Right lobe of liver (tissue), 6 donors: ENCODE measurements at regions not wholly inside any gene's neighbourhood (a gene's known extent, or its start where the extent isn't known, plus 50 kb on each side); places are given as distances from the start of the nearest gene placed in this dataset.

ENCODE experiments used
- ATAC-seq, 4 donors: fragments of 200-7000 bp; cut with Tn5 transposase; one replicate each; pipeline ENCODE4 v1.9.1; 2020; ENCODE audit warnings: mild to moderate bottlenecking in 4 of 4, moderate library complexity in 4 of 4
- DNase-seq, 3 donors: peaks; one replicate each; pipeline ENCODE4 v3.0.0-alpha.2; 2020
- H3K27ac ChIP-seq, 3 donors: fragments of 200-600 bp; one replicate each; pipeline ENCODE4 v1.8.0; 2022
- H3K27me3 ChIP-seq, 2 donors: fragments of 200-600 bp; one replicate each; pipeline ENCODE4 v1.8.0; 2022
- H3K36me3 ChIP-seq, 4 donors: fragments of 200-600 bp; sonication (generic) in 1 of 4; one replicate each; pipeline versions ENCODE4 v1.5.1 to v1.8.0; 2017 to 2022; ENCODE audit warnings: control low read depth in 1 of 4
- H3K4me1 ChIP-seq, 4 donors: fragments of 200-600 bp; sonication (generic) in 1 of 4; one replicate each; pipeline versions ENCODE4 v1.5.1 to v1.8.0; 2017 to 2022; ENCODE audit warnings: control low read depth in 1 of 4
- H3K4me3 ChIP-seq, 3 donors: fragments of 200-600 bp; one replicate each; pipeline ENCODE4 v1.8.0; 2022
- H3K9me3 ChIP-seq, 4 donors: fragments of 200-600 bp; sonication (generic) in 1 of 4; one replicate each; pipeline versions ENCODE4 v1.5.1 to v1.8.0; 2017 to 2022; ENCODE audit warnings: control low read depth in 1 of 4
- CTCF ChIP-seq, 4 donors: fragments of 200-600 bp in 3 of 4; fragments of 450-650 bp in 1 of 4; IDR thresholded peaks; one replicate each; pipeline versions ENCODE4 v1.5.1 to v1.8.0; 2016 to 2022; ENCODE audit warnings: antibody characterized with exemption in 4 of 4, mild to moderate bottlenecking in 2 of 4
- POLR2A ChIP-seq: fragments of 450-650 bp; IDR thresholded peaks from one replicate; pipeline ENCODE4 v1.6.1; 2017; ENCODE audit warnings: antibody characterized with exemption, mild to moderate bottlenecking
- WGBS: methylation state at CpG from one replicate; pipeline ENCODE4 v1.1.6; 2018; ENCODE audit warnings: low coverage, low lambda C conversion rate; ENCODE audit not compliant: insufficient coverage; ENCODE audit errors: missing lambda C conversion rate; 5-methylcytosine and 5-hydroxymethylcytosine counted together
- intact Hi-C, 2 donors: fragments of 100-400 bp; cut with DNase I; formaldehyde crosslinking; loops; one replicate each; pipeline versions ENCODE4 v1.11.2 to v1.14.1; 2022
- donor health status: DM: no; HTN: yes; CAD: no.
- donor health status: DM: no; HTN: no; CAD: no.
- donor health status: DM: no; HTN: no; CAD: no.
- donor health status: DM: no; HTN: yes; CAD: no.
- donor health status: DM: no; HTN: yes; CAD: no.

GRCh38 chr2:154600927-154601494 lies 97.5 kb upstream of the KCNJ3 start:
- peak in 2 of 3 donors; percentile 52 to 57 for DNase-seq
- H3K9me3 ChIP-seq, result no peaks in the 10 kb centered on the region
- WGBS, result 27% methylated on average over 4 of the region's 4 CpGs
- H3K4me3 ChIP-seq, result no peak overlapping the region
- intact Hi-C loops, result no loop called here
- TF ChIP-seq CTCF (IDR thresholded peaks at IDR 0.05) (no peak), POLR2A (no peak)
- peak overlapping the region in 1 of 3 donors; percentile 44 for H3K27ac ChIP-seq
- no peaks in the 10 kb centered on the region for H3K4me1 ChIP-seq
- ATAC-seq, result peak; percentile 58 to 91 (median 80)
- H3K27me3 ChIP-seq, result no peaks in the 10 kb centered on the region
- no peaks in the 10 kb centered on the region for H3K36me3 ChIP-seq

GRCh38 chr2:154603682-154604081 lies 94.8 kb upstream of the KCNJ3 start:
- Histone ChIP-seq H3K4me1 (peaks cover 0 to 16% (median 5%) of the 10 kb centered on the region in 4 donors), H3K36me3 (no peaks in the 10 kb centered on the region), H3K27ac (no peak overlapping the region), H3K27me3 (no peaks in the 10 kb centered on the region), H3K4me3 (no peak overlapping the region), H3K9me3 (no peaks in the 10 kb centered on the region)
- intact Hi-C loops, result no loop called here
- ATAC-seq (no peak), DNase-seq (no peak)
- TF ChIP-seq CTCF (IDR thresholded peaks at IDR 0.05) (no peak), POLR2A (no peak)

- ATAC-seq (peak; percentile 49 to 80 (median 78)), DNase-seq (no peak)
- no peak overlapping the region for H3K4me3 ChIP-seq
- no peaks in the 10 kb centered on the region for H3K27me3 ChIP-seq
- H3K36me3 ChIP-seq, result no peaks in the 10 kb centered on the region
- no peaks in the 10 kb centered on the region for H3K9me3 ChIP-seq
- H3K4me1 ChIP-seq, result peaks cover 0 to 32% (median 6%) of the 10 kb centered on the region in 4 donors
- TF ChIP-seq CTCF (IDR thresholded peaks at IDR 0.05), result no peak
- no peak for TF ChIP-seq POLR2A
- intact Hi-C loops, result no loop called here
- H3K27ac ChIP-seq, result peak overlapping the region in 1 of 3 donors; percentile 48
Measured at GRCh38 chr2:154608438-154608837, 90.1 kb upstream of the KCNJ3 start.

GRCh38 chr2:154614906-154615305 lies 83.6 kb upstream of the KCNJ3 start:
- ATAC-seq, result peak; percentile 83 to 93 (median 88)
- H3K36me3 ChIP-seq, result no peaks in the 10 kb centered on the region
- intact Hi-C loops, result no loop called here

GRCh38 chr2:154616659-154617058 lies 81.8 kb upstream of the KCNJ3 start:
- Histone ChIP-seq H3K27me3 (no peaks in the 10 kb centered on the region), H3K4me3 (no peak overlapping the region), H3K9me3 (no peaks in the 10 kb centered on the region), H3K27ac (no peak overlapping the region), H3K36me3 (no peaks in the 10 kb centered on the region), H3K4me1 (peaks cover 0 to 16% (median 2%) of the 10 kb centered on the region in 4 donors)
- WGBS, result 87% methylated on average over 13 of the region's 15 CpGs
- ATAC-seq (no peak), DNase-seq (no peak)
- TF ChIP-seq POLR2A (no peak), CTCF (IDR thresholded peaks at IDR 0.05) (no peak)
- intact Hi-C loops, result no loop called here

More at GRCh38 chr2:154614906-154615305, 83.6 kb upstream of the KCNJ3 start:
- H3K4me3 ChIP-seq, result no peak overlapping the region
- peak in 1 of 3 donors; percentile 51 for DNase-seq
- TF ChIP-seq POLR2A, result no peak
- H3K27me3 ChIP-seq, result no peaks in the 10 kb centered on the region
- H3K9me3 ChIP-seq, result no peaks in the 10 kb centered on the region
- H3K4me1 ChIP-seq, result peaks cover 0 to 24% (median 2%) of the 10 kb centered on the region in 4 donors
- H3K27ac ChIP-seq, result peak overlapping the region in 1 of 3 donors; percentile 74
